ENCODE measurements at regions not wholly inside any gene's neighbourhood (a gene's known extent, or its start where the extent isn't known, plus 50 kb on each side); places are given as distances from the start of the nearest gene placed in this dataset.

DNA sequence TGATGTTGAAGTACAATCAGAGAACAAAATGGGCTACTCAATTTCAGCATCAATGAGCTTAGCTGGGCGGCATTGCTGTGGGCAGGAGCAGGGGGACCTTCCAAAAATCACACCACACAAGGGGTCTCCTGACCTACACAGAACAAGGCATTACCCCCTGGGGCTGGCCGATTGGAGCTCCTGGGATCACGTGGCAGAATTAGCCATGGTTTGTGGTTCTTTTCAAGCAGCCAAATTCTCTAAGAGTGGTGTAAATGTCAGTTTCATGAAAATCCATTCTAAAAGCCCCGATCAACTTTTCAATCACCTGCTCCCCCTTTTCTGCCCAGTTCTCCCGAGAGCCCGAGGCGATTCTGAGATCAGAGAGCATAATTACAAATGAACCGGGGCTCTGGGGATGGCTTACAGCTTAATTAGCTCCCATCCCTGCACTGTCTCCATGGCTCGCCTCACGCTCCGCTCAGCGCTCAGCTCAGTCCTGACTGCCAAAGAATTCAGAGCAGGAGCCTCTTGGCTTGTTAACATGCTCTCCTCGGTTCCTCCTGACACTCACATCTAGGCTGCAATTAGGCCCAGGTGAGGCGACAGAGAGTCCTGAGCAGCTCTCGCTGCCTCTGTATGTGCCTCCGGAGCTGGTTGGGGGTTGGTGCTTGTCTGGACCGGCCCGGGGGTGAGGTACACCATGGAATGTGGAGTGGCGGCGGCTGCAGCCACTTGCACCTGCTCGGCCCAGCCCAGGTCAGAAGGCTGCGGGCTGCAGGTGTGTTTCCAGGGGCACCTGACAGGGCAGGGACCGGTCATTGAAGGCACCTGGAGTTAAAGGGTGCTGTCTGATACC is 111.8 kb downstream of the WDR11 start:
- Mint-ChIP-seq H3K9me3 (no peaks in the 10 kb centered on the region; the same call in 2 of the 3 replicates), H3K27me3 (ENCODE audit: insufficient read depth, low read depth, poor library complexity) (peaks cover under 1% of the 10 kb centered on the region), H3K4me3 (no peak overlapping the region), H3K36me3 (ENCODE audit: low read depth) (no peaks in the 10 kb centered on the region; the same call in 2 of the 3 replicates), H3K4me1 (peaks cover 15% of the 10 kb centered on the region; the same call in 2 of the 3 replicates), H3K27ac (no peak overlapping the region)
- H3K4me1 ChIP-seq (ENCODE audit: insufficient read depth) = peaks cover 15% of the 10 kb centered on the region
- ATAC-seq (peak; percentile 97), DNase-seq (ENCODE audit: low spot score) (peak; percentile 76)
- no peaks in the 10 kb centered on the region for H4K20me1 ChIP-seq (replicated peaks; ENCODE audit: insufficient read depth)
- no peaks in the 10 kb centered on the region for H3K9me2 ChIP-seq (ENCODE audit: insufficient read depth)
- no peaks in the 10 kb centered on the region for H3K36me3 ChIP-seq (ENCODE audit: insufficient read depth)
- H3K4me2 ChIP-seq = peak overlapping the region; percentile 31
- H3K4me3 ChIP-seq = no peak overlapping the region
- H2AFZ ChIP-seq = peak overlapping the region; percentile 66
- H3K27ac ChIP-seq (ENCODE audit: low read depth) = no peak overlapping the region
- TF ChIP-seq ZNF114 (CRISPR knock-in tag; IDR thresholded peaks at IDR 0.05) (no peak), ZNF331 (CRISPR knock-in tag; IDR thresholded peaks at IDR 0.05; ENCODE audit: low read depth) (no peak), ZNF462 (CRISPR knock-in tag; IDR thresholded peaks at IDR 0.05) (no peak), STAT1 (IDR thresholded peaks at IDR 0.05; ENCODE audit: unreplicated experiment) (no peak), POLR2AphosphoS5 (IDR thresholded peaks at IDR 0.05; ENCODE audit: low read depth) (no peak), EZH2 (IDR thresholded peaks at IDR 0.05; ENCODE audit: low read depth, unreplicated experiment) (no peak), NANOG (IDR thresholded peaks at IDR 0.05; ENCODE audit: borderline replicate concordance) (no peak), CTCF (conservative IDR thresholded peaks at IDR 0.05; ENCODE audit: low read depth in 2 of 2) (no peak; a peak in 1 of 4 replicates), EZH2phosphoT487 (IDR thresholded peaks at IDR 0.05; ENCODE audit: unreplicated experiment) (no peak), CREB1 (CRISPR knock-in tag; IDR thresholded peaks at IDR 0.05; ENCODE audit: low read depth) (no peak), JUNB (IDR thresholded peaks at IDR 0.05; ENCODE audit: unreplicated experiment) (no peak)
- TF ChIP-seq, protein P1, sequence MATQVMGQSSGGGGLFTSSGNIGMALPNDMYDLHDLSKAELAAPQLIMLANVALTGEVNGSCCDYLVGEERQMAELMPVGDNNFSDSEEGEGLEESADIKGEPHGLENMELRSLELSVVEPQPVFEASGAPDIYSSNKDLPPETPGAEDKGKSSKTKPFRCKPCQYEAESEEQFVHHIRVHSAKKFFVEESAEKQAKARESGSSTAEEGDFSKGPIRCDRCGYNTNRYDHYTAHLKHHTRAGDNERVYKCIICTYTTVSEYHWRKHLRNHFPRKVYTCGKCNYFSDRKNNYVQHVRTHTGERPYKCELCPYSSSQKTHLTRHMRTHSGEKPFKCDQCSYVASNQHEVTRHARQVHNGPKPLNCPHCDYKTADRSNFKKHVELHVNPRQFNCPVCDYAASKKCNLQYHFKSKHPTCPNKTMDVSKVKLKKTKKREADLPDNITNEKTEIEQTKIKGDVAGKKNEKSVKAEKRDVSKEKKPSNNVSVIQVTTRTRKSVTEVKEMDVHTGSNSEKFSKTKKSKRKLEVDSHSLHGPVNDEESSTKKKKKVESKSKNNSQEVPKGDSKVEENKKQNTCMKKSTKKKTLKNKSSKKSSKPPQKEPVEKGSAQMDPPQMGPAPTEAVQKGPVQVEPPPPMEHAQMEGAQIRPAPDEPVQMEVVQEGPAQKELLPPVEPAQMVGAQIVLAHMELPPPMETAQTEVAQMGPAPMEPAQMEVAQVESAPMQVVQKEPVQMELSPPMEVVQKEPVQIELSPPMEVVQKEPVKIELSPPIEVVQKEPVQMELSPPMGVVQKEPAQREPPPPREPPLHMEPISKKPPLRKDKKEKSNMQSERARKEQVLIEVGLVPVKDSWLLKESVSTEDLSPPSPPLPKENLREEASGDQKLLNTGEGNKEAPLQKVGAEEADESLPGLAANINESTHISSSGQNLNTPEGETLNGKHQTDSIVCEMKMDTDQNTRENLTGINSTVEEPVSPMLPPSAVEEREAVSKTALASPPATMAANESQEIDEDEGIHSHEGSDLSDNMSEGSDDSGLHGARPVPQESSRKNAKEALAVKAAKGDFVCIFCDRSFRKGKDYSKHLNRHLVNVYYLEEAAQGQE (IDR thresholded peaks at IDR 0.05; ENCODE audit: unreplicated experiment) = no peak
- TF ChIP-seq, protein P2, sequence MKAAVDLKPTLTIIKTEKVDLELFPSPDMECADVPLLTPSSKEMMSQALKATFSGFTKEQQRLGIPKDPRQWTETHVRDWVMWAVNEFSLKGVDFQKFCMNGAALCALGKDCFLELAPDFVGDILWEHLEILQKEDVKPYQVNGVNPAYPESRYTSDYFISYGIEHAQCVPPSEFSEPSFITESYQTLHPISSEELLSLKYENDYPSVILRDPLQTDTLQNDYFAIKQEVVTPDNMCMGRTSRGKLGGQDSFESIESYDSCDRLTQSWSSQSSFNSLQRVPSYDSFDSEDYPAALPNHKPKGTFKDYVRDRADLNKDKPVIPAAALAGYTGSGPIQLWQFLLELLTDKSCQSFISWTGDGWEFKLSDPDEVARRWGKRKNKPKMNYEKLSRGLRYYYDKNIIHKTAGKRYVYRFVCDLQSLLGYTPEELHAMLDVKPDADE (IDR thresholded peaks at IDR 0.05) = no peak
- no peaks in the 10 kb centered on the region for H3K27me3 ChIP-seq (ENCODE audit: insufficient read depth)
- no peaks in the 10 kb centered on the region for H3K79me2 ChIP-seq (replicated peaks; ENCODE audit: insufficient read depth)
- no peaks in the 10 kb centered on the region for H3F3A ChIP-seq (replicated peaks; ENCODE audit: low read depth)

Measured in GM23338 (cell line).